ENCODE measurements at regions not wholly inside any gene's neighbourhood (a gene's known extent, or its start where the extent isn't known, plus 50 kb on each side); places are given as distances from the start of the nearest gene placed in this dataset.
"Not testable (repeated sequence)": the region's sequence is repeated elsewhere in the genome, so short reads cannot be mapped to it uniquely, and the experiment has no call there.

GRCh38 chr3:159884661-159885402 is 103.8 kb upstream of the IL12A start:
- H3K9me3 Mint-ChIP-seq, result no peaks in the 10 kb centered on the region
- H3K27me3 Mint-ChIP-seq, result no peaks in the 10 kb centered on the region
- DNase-seq, result no peak
- H3K4me1 Mint-ChIP-seq, result no peaks in the 10 kb centered on the region
- ATAC-seq, result peak; percentile 36
- H3K27ac Mint-ChIP-seq, result no peak overlapping the region
- H3K4me3 Mint-ChIP-seq, result no peak overlapping the region
- H3K36me3 Mint-ChIP-seq (ENCODE audit: low read depth), result no peaks in the 10 kb centered on the region

- no peak for DNase-seq
- no peaks in the 10 kb centered on the region for H3K27me3 Mint-ChIP-seq
- H3K27ac Mint-ChIP-seq, result no peak overlapping the region
- ATAC-seq, result no peak
- no peaks in the 10 kb centered on the region for H3K4me1 Mint-ChIP-seq
- H3K9me3 Mint-ChIP-seq, result no peaks in the 10 kb centered on the region
- no peaks in the 10 kb centered on the region for H3K36me3 Mint-ChIP-seq (ENCODE audit: low read depth)
- no peak overlapping the region for H3K4me3 Mint-ChIP-seq
These were observed 102.6 kb upstream of the IL12A start for GRCh38 chr3:159886050-159886449.

GRCh38 chr3:159886530-159886929 is 102.1 kb upstream of the IL12A start:
- not testable (repeated sequence) for H3K9me3 Mint-ChIP-seq; H3K27ac Mint-ChIP-seq; DNase-seq; H3K27me3 Mint-ChIP-seq; H3K4me3 Mint-ChIP-seq; H3K36me3 Mint-ChIP-seq (ENCODE audit: low read depth); ATAC-seq; H3K4me1 Mint-ChIP-seq

GRCh38 chr3:159887168-159887567 is 101.5 kb upstream of the IL12A start:
- H3K4me3 Mint-ChIP-seq, result no peak overlapping the region
- no peak for ATAC-seq
- no peaks in the 10 kb centered on the region for H3K4me1 Mint-ChIP-seq
- no peak overlapping the region for H3K27ac Mint-ChIP-seq
- H3K27me3 Mint-ChIP-seq, result no peaks in the 10 kb centered on the region
- H3K36me3 Mint-ChIP-seq (ENCODE audit: low read depth), result no peaks in the 10 kb centered on the region
- no peak for DNase-seq
- H3K9me3 Mint-ChIP-seq, result no peaks in the 10 kb centered on the region

- Mint-ChIP-seq H3K4me3 (no peak overlapping the region), H3K27me3 (no peaks in the 10 kb centered on the region), H3K4me1 (no peaks in the 10 kb centered on the region), H3K36me3 (ENCODE audit: low read depth) (no peaks in the 10 kb centered on the region), H3K9me3 (no peaks in the 10 kb centered on the region), H3K27ac (no peak overlapping the region)
- DNase-seq (no peak), ATAC-seq (no peak)
These were observed 100.7 kb upstream of the IL12A start for GRCh38 chr3:159887911-159888310.

- Mint-ChIP-seq H3K36me3 (ENCODE audit: low read depth) (no peaks in the 10 kb centered on the region), H3K27me3 (no peaks in the 10 kb centered on the region), H3K4me1 (no peaks in the 10 kb centered on the region), H3K27ac (no peak overlapping the region), H3K9me3 (no peaks in the 10 kb centered on the region), H3K4me3 (no peak overlapping the region)
- DNase-seq (no peak), ATAC-seq (no peak)
These were observed 96.4 kb upstream of the IL12A start for GRCh38 chr3:159892171-159892795.

GRCh38 chr3:159892801-159893200 is 95.8 kb upstream of the IL12A start:
- H3K4me1 Mint-ChIP-seq, result no peaks in the 10 kb centered on the region
- H3K27ac Mint-ChIP-seq, result no peak overlapping the region
- no peaks in the 10 kb centered on the region for H3K27me3 Mint-ChIP-seq
- H3K9me3 Mint-ChIP-seq, result no peaks in the 10 kb centered on the region
- DNase-seq, result no peak
- no peaks in the 10 kb centered on the region for H3K36me3 Mint-ChIP-seq (ENCODE audit: low read depth)
- no peak for ATAC-seq
- no peak overlapping the region for H3K4me3 Mint-ChIP-seq

- Mint-ChIP-seq H3K4me1 (no peaks in the 10 kb centered on the region), H3K27ac (no peak overlapping the region), H3K36me3 (ENCODE audit: low read depth) (no peaks in the 10 kb centered on the region), H3K9me3 (no peaks in the 10 kb centered on the region), H3K27me3 (no peaks in the 10 kb centered on the region), H3K4me3 (no peak overlapping the region)
- DNase-seq (no peak), ATAC-seq (no peak)
These were observed 94.2 kb upstream of the IL12A start for GRCh38 chr3:159894386-159894785.

- ATAC-seq (no peak), DNase-seq (no peak)
- no peaks in the 10 kb centered on the region for H3K4me1 Mint-ChIP-seq
- no peak overlapping the region for H3K4me3 Mint-ChIP-seq
- no peaks in the 10 kb centered on the region for H3K9me3 Mint-ChIP-seq
- no peaks in the 10 kb centered on the region for H3K36me3 Mint-ChIP-seq (ENCODE audit: low read depth)
- no peak overlapping the region for H3K27ac Mint-ChIP-seq
- H3K27me3 Mint-ChIP-seq, result no peaks in the 10 kb centered on the region
These were observed 93.2 kb upstream of the IL12A start for GRCh38 chr3:159895430-159895829.

- ATAC-seq, result no peak
- H3K27ac Mint-ChIP-seq, result no peak overlapping the region
These were observed 92.1 kb upstream of the IL12A start for GRCh38 chr3:159896543-159896942.

GRCh38 chr3:159897331-159898075 is 91.1 kb upstream of the IL12A start:
- DNase-seq (no peak), ATAC-seq (no peak)
- H3K9me3 Mint-ChIP-seq, result no peaks in the 10 kb centered on the region
- no peaks in the 10 kb centered on the region for H3K27me3 Mint-ChIP-seq
- H3K4me3 Mint-ChIP-seq, result no peak overlapping the region
- no peak overlapping the region for H3K27ac Mint-ChIP-seq
- no peaks in the 10 kb centered on the region for H3K4me1 Mint-ChIP-seq
- no peaks in the 10 kb centered on the region for H3K36me3 Mint-ChIP-seq (ENCODE audit: low read depth)

More at GRCh38 chr3:159896543-159896942, 92.1 kb upstream of the IL12A start:
- no peaks in the 10 kb centered on the region for H3K36me3 Mint-ChIP-seq (ENCODE audit: low read depth)
- no peaks in the 10 kb centered on the region for H3K9me3 Mint-ChIP-seq
- no peak for DNase-seq
- no peaks in the 10 kb centered on the region for H3K4me1 Mint-ChIP-seq
- no peaks in the 10 kb centered on the region for H3K27me3 Mint-ChIP-seq
- no peak overlapping the region for H3K4me3 Mint-ChIP-seq

- no peaks in the 10 kb centered on the region for H3K4me1 Mint-ChIP-seq
- no peaks in the 10 kb centered on the region for H3K27me3 Mint-ChIP-seq
- no peak for DNase-seq
These were observed 90.5 kb upstream of the IL12A start for GRCh38 chr3:159898147-159898546.

GRCh38 chr3:159899166-159899565 is 89.5 kb upstream of the IL12A start:
- H3K36me3 Mint-ChIP-seq (ENCODE audit: low read depth), result no peaks in the 10 kb centered on the region
- H3K4me1 Mint-ChIP-seq, result no peaks in the 10 kb centered on the region
- no peak overlapping the region for H3K4me3 Mint-ChIP-seq
- DNase-seq (no peak), ATAC-seq (no peak)
- no peaks in the 10 kb centered on the region for H3K9me3 Mint-ChIP-seq
- H3K27me3 Mint-ChIP-seq, result no peaks in the 10 kb centered on the region
- no peak overlapping the region for H3K27ac Mint-ChIP-seq

More at GRCh38 chr3:159898147-159898546, 90.5 kb upstream of the IL12A start:
- H3K36me3 Mint-ChIP-seq (ENCODE audit: low read depth), result no peaks in the 10 kb centered on the region
- H3K4me3 Mint-ChIP-seq, result no peak overlapping the region
- H3K27ac Mint-ChIP-seq, result no peak overlapping the region
- no peaks in the 10 kb centered on the region for H3K9me3 Mint-ChIP-seq
- ATAC-seq, result no peak

GRCh38 chr3:159902546-159903314 is 85.9 kb upstream of the IL12A start:
- no peak overlapping the region for H3K27ac Mint-ChIP-seq
- ATAC-seq (no peak), DNase-seq (no peak)
- no peaks in the 10 kb centered on the region for H3K9me3 Mint-ChIP-seq
- no peak overlapping the region for H3K4me3 Mint-ChIP-seq
- H3K4me1 Mint-ChIP-seq, result peaks cover 4% of the 10 kb centered on the region
- no peaks in the 10 kb centered on the region for H3K27me3 Mint-ChIP-seq
- H3K36me3 Mint-ChIP-seq (ENCODE audit: low read depth), result no peaks in the 10 kb centered on the region

Data from activated naive CD8-positive, alpha-beta T cell treated with anti-CD3 and anti-CD28 coated beads, Interleukin-2, amount 50 U/mL, for 24 hours (primary cell).